ENCODE measurements at regions not wholly inside any gene's neighbourhood (a gene's known extent, or its start where the extent isn't known, plus 50 kb on each side); places are given as distances from the start of the nearest gene placed in this dataset.
A peak's percentile ranks its signal among the peaks of the same experiment; 100 is the strongest.

GRCh38 chr15:68487087-68487843, 55.3 kb upstream of the ITGA11 start:
- Histone ChIP-seq H3K4me1 (peaks cover 0 to 13% of the 10 kb centered on the region in 2 donors), H3K9me3 (no peaks in the 10 kb centered on the region), H3K27ac (peak overlapping the region; percentile 87 to 98), H3K36me3 (no peaks in the 10 kb centered on the region), H3K4me3 (no peak overlapping the region), H3K27me3 (no peaks in the 10 kb centered on the region)
- no peak for TF ChIP-seq POLR2A (IDR thresholded peaks at IDR 0.05)
- TF ChIP-seq CTCF (IDR thresholded peaks at IDR 0.05): no peak
- peak in 1 of 2 donors; percentile 69 for DNase-seq
- intact Hi-C loops (cut with DNase I; ENCODE audit: low total_unique reads): no loop called here

- peaks cover 1 to 13% of the 10 kb centered on the region in 2 donors for H3K4me1 ChIP-seq
Observed at GRCh38 chr15:68488290-68488689, 56.3 kb upstream of the ITGA11 start.

GRCh38 chr15:68488966-68489365, 57.0 kb upstream of the ITGA11 start:
- no peak for DNase-seq
- no peak for TF ChIP-seq CTCF (IDR thresholded peaks at IDR 0.05)
- TF ChIP-seq POLR2A (IDR thresholded peaks at IDR 0.05): no peak
- H3K9me3 ChIP-seq: no peaks in the 10 kb centered on the region
- H3K4me1 ChIP-seq: peaks cover 7 to 19% of the 10 kb centered on the region in 2 donors
- H3K27me3 ChIP-seq: no peaks in the 10 kb centered on the region
- H3K4me3 ChIP-seq: no peak overlapping the region
- H3K36me3 ChIP-seq: no peaks in the 10 kb centered on the region
- intact Hi-C loops (cut with DNase I; ENCODE audit: low total_unique reads): no loop called here
- peak overlapping the region; percentile 87 to 98 for H3K27ac ChIP-seq

More at GRCh38 chr15:68488290-68488689, 56.3 kb upstream of the ITGA11 start:
- no peaks in the 10 kb centered on the region for H3K27me3 ChIP-seq
- no peaks in the 10 kb centered on the region for H3K36me3 ChIP-seq
- intact Hi-C loops (cut with DNase I; ENCODE audit: low total_unique reads): no loop called here
- no peaks in the 10 kb centered on the region for H3K9me3 ChIP-seq
- no peak for DNase-seq
- TF ChIP-seq POLR2A (IDR thresholded peaks at IDR 0.05): no peak
- no peak for TF ChIP-seq CTCF (IDR thresholded peaks at IDR 0.05)
- H3K4me3 ChIP-seq: no peak overlapping the region
- peak overlapping the region; percentile 87 to 98 for H3K27ac ChIP-seq

GRCh38 chr15:68489421-68489820, 57.5 kb upstream of the ITGA11 start:
- intact Hi-C loops (cut with DNase I; ENCODE audit: low total_unique reads): no loop called here
- Histone ChIP-seq H3K36me3 (no peaks in the 10 kb centered on the region), H3K9me3 (no peaks in the 10 kb centered on the region), H3K4me3 (no peak overlapping the region), H3K27ac (peak overlapping the region; percentile 87 to 98), H3K4me1 (peaks cover 7 to 16% of the 10 kb centered on the region in 2 donors), H3K27me3 (no peaks in the 10 kb centered on the region)
- no peak for DNase-seq
- no peak for TF ChIP-seq CTCF (IDR thresholded peaks at IDR 0.05)
- TF ChIP-seq POLR2A (IDR thresholded peaks at IDR 0.05): no peak

GRCh38 chr15:68491415-68492106, 59.6 kb upstream of the ITGA11 start:
- no peaks in the 10 kb centered on the region for H3K27me3 ChIP-seq
- no peak overlapping the region for H3K4me3 ChIP-seq
- peak in 1 of 2 donors; percentile 15 for DNase-seq
- no peak for TF ChIP-seq POLR2A (IDR thresholded peaks at IDR 0.05)
- TF ChIP-seq CTCF (IDR thresholded peaks at IDR 0.05): no peak
- H3K27ac ChIP-seq: peak overlapping the region; percentile 87 to 95
- no peaks in the 10 kb centered on the region for H3K36me3 ChIP-seq
- H3K4me1 ChIP-seq: peaks cover 7 to 16% of the 10 kb centered on the region in 2 donors
- intact Hi-C loops (cut with DNase I; ENCODE audit: low total_unique reads): no loop called here
- H3K9me3 ChIP-seq: no peaks in the 10 kb centered on the region

Data from uterus (tissue), 3 donors.